Karpas-422 (cell line): ENCODE measurements at regions not wholly inside any gene's neighbourhood (a gene's known extent, or its start where the extent isn't known, plus 50 kb on each side); places are given as distances from the start of the nearest gene placed in this dataset.

Experiments
- DNase-seq: peaks from one replicate; pipeline ENCODE4 v3.0.0-alpha.2; 2015
- H2AFZ ChIP-seq: fragments of 200-600 bp; sonication (generic); 2 replicates; pipeline ENCODE4 v1.6.1; 2014; ENCODE audit warnings: antibody characterized with exemption, low read length, mixed read lengths
- H3K27ac ChIP-seq: fragments of 200-600 bp; sonication (generic); 2 replicates; pipeline ENCODE4 v1.5.1; 2014; ENCODE audit warnings: mild to moderate bottlenecking, low read length, moderate library complexity
- H3K27me3 ChIP-seq: fragments of 200-600 bp; sonication (generic); 2 replicates; pipeline ENCODE4 v1.6.1; 2014; ENCODE audit warnings: low read length, mixed read lengths
- H3K36me3 ChIP-seq: fragments of 200-600 bp; sonication (generic); 2 replicates; pipeline ENCODE4 v1.6.1; 2014; ENCODE audit warnings: low read length, mixed read lengths; ENCODE audit not compliant: insufficient read depth
- H3K4me1 ChIP-seq: fragments of 200-600 bp; sonication (generic); 2 replicates; pipeline ENCODE4 v1.6.1; 2014; ENCODE audit warnings: mild to moderate bottlenecking, low read length, mixed read lengths
- H3K4me2 ChIP-seq: fragments of 200-600 bp; sonication (generic); 2 replicates; pipeline ENCODE4 v1.6.1; 2014; ENCODE audit warnings: low read length, low read depth, mild to moderate bottlenecking; ENCODE audit not compliant: poor library complexity, severe bottlenecking
- H3K4me3 ChIP-seq: fragments of 200-600 bp; sonication (generic); 2 replicates; pipeline ENCODE4 v1.5.1; 2014; ENCODE audit warnings: mild to moderate bottlenecking, antibody characterized with exemption, low read length, mixed read lengths
- H3K79me2 ChIP-seq: fragments of 200-600 bp; sonication (generic); 2 replicates; pipeline ENCODE4 v1.6.1; 2014; ENCODE audit warnings: mild to moderate bottlenecking, low read length, mixed read lengths
- H3K9ac ChIP-seq: fragments of 200-600 bp; sonication (generic); 2 replicates; pipeline ENCODE4 v1.6.0; 2014; ENCODE audit warnings: low read length
- H3K9me2 ChIP-seq: fragments of 200-600 bp; sonication (generic), shearing (Covaris generic); replicated peaks from 2 replicates; pipeline ENCODE4 v1.6.0; 2014; ENCODE audit warnings: mild to moderate bottlenecking, low read length, moderate library complexity; ENCODE audit not compliant: insufficient read depth
- H3K9me3 ChIP-seq: fragments of 300-700, 200-600 bp; sonication (generic); 2 replicates; pipeline ENCODE4 v1.6.1; 2014; ENCODE audit warnings: low read length, mixed read lengths
- H4K20me1 ChIP-seq: fragments of 200-600 bp; sonication (generic); 2 replicates; pipeline ENCODE4 v1.6.1; 2014; ENCODE audit warnings: mild to moderate bottlenecking, antibody characterized with exemption, low read length, low read depth; ENCODE audit not compliant: insufficient read depth

DNA sequence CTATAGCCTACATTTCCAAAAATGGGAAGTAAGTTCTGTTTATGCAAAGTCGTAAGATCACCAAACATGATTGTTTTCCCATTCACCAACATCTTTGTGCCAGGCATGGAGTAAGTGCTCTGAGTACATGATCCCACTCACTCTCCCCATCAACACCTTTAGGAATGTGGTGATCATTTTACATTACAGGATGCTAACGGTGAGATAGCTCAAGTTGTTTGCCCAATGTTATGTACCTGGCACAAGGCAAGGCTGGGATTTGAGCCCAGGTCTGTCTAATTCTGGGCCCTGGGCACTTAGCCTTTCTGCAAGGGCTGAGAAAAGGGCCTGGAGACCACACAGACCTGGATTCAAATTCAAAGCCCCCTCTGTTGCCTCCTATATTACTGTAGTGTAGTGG is 581.7 kb upstream of the CFAP20DC start:
- no peak overlapping the region for H3K9ac ChIP-seq
- H3K36me3 ChIP-seq = no peaks in the 10 kb centered on the region
- peaks cover 8% of the 10 kb centered on the region; the same call in 1 of the 2 replicates for H3K9me3 ChIP-seq
- no peak overlapping the region for H3K27ac ChIP-seq
- H3K9me2 ChIP-seq = no peaks in the 10 kb centered on the region
- H3K27me3 ChIP-seq = no peaks in the 10 kb centered on the region
- H3K4me2 ChIP-seq = no peak overlapping the region
- no peaks in the 10 kb centered on the region for H3K79me2 ChIP-seq
- no peak for DNase-seq
- H3K4me1 ChIP-seq = no peaks in the 10 kb centered on the region
- H3K4me3 ChIP-seq = no peak overlapping the region
- no peak overlapping the region for H2AFZ ChIP-seq
- no peaks in the 10 kb centered on the region for H4K20me1 ChIP-seq

DNA sequence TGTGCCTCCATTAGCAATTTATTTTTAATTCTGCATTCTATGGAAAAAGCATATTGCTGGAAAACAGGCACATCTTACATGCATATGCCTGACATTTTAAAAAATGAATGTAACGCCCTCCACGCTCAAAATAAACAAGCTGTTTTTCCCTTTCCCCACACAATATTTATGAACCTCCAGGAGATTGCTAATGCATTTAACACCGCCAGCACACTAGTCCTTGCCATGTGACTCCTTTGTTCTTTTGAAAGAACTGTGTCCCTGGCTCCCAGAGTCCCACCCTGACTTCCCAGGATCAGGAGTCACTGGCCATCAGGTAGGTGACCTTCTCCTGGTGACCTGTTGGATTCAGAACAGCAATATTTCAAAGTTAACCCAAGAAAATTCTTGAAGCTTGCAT is 571.2 kb upstream of the CFAP20DC start:
- H3K79me2 ChIP-seq = no peaks in the 10 kb centered on the region
- no peak overlapping the region for H3K4me2 ChIP-seq
- no peak overlapping the region for H3K27ac ChIP-seq
- H3K9me3 ChIP-seq = no peaks in the 10 kb centered on the region; the same call in 1 of the 2 replicates
- H3K9ac ChIP-seq = no peak overlapping the region
- DNase-seq = no peak
- no peaks in the 10 kb centered on the region for H3K36me3 ChIP-seq
- no peak overlapping the region for H3K4me3 ChIP-seq
- H4K20me1 ChIP-seq = no peaks in the 10 kb centered on the region
- no peaks in the 10 kb centered on the region for H3K27me3 ChIP-seq
- H3K9me2 ChIP-seq = no peaks in the 10 kb centered on the region
- no peak overlapping the region for H2AFZ ChIP-seq
- no peaks in the 10 kb centered on the region for H3K4me1 ChIP-seq

DNA sequence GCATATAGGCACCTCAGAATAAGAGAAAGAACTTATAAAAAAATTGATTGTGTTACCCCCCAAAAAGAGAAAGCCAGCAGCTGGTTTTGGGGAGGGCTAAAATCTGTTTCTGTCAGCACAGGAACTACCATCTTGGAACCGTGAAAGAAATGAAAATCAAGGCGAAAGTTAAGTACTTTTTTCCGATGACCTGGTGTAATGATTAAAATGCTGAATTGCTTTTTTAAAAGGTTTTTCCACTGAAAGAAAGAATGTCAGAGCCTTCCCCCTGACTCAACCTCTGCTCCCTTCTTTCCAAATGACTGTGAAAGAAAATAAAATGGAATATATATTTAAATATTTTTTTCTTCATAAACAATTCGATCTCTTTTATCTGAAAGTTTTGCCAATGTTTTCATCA is 570.5 kb upstream of the CFAP20DC start:
- Histone ChIP-seq H2AFZ (no peak overlapping the region), H3K4me1 (no peaks in the 10 kb centered on the region), H3K27me3 (no peaks in the 10 kb centered on the region), H3K27ac (no peak overlapping the region), H3K9me2 (no peaks in the 10 kb centered on the region), H3K9ac (no peak overlapping the region), H3K79me2 (no peaks in the 10 kb centered on the region), H4K20me1 (no peaks in the 10 kb centered on the region), H3K9me3 (no peaks in the 10 kb centered on the region; the same call in 1 of the 2 replicates), H3K4me2 (no peak overlapping the region), H3K36me3 (no peaks in the 10 kb centered on the region), H3K4me3 (no peak overlapping the region)
- DNase-seq = no peak

DNA sequence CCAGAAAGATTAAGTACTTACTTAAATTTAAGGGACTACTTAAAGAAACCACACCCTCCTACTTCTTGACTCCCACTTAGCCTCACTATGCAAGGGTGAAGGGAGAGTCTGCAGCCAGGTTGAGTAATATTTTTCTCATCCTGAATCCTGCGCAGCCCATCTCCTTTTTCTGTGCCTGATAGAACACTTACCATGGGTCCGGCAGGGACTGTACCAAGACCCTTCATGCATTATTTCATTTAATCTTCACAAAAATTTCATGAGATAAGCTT is 562.6 kb upstream of the CFAP20DC start:
- no peaks in the 10 kb centered on the region for H3K4me1 ChIP-seq
- H3K4me2 ChIP-seq = no peak overlapping the region
- no peaks in the 10 kb centered on the region for H3K27me3 ChIP-seq
- no peaks in the 10 kb centered on the region for H3K9me3 ChIP-seq
- no peak for DNase-seq
- H3K79me2 ChIP-seq = no peaks in the 10 kb centered on the region
- H3K9me2 ChIP-seq = no peaks in the 10 kb centered on the region
- no peak overlapping the region for H3K27ac ChIP-seq
- H3K9ac ChIP-seq = no peak overlapping the region
- no peak overlapping the region for H2AFZ ChIP-seq
- H3K4me3 ChIP-seq = no peak overlapping the region
- H3K36me3 ChIP-seq = no peaks in the 10 kb centered on the region
- H4K20me1 ChIP-seq = no peaks in the 10 kb centered on the region

DNA sequence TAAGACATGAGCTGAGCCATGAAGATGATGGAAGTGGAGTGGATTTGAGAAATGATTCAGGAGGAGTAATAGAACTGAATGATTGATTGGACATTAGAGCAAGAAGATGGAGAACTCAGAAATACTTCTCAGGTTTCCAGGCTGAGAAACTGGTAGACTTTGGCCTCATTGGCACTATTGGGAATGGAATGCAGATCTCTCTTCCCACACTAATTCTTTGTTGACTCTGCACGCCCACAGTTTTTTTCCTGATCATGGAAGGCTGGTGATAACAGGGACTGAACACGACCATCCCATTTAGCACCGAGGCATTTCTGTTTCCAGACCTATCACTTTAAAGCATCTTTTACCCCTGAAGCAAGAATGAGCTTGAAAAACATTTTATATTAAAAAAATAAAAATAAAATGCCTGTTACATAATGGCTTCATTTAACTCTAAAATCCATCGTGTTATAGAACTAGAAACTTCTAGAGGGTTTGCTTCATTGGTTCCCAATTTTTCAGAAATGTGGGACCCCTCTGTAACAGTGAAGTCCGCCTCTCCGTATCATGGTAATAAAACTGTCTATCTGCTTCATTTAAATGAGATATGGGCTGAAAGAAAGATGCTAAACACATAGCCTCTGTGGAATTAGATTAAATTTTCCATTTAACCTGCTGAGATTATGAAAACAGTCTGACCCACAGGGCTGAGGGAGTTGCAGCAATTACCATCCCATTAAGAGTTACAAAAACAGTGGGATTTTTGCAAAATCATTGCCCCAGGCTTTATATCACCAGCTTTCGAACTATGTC is 562.0 kb upstream of the CFAP20DC start:
- Histone ChIP-seq H3K27ac (no peak overlapping the region), H2AFZ (no peak overlapping the region), H3K4me2 (no peak overlapping the region), H4K20me1 (no peaks in the 10 kb centered on the region), H3K9me2 (no peaks in the 10 kb centered on the region), H3K9ac (no peak overlapping the region), H3K79me2 (no peaks in the 10 kb centered on the region), H3K36me3 (no peaks in the 10 kb centered on the region), H3K4me1 (no peaks in the 10 kb centered on the region), H3K27me3 (no peaks in the 10 kb centered on the region), H3K9me3 (no peaks in the 10 kb centered on the region), H3K4me3 (no peak overlapping the region)
- no peak for DNase-seq

DNA sequence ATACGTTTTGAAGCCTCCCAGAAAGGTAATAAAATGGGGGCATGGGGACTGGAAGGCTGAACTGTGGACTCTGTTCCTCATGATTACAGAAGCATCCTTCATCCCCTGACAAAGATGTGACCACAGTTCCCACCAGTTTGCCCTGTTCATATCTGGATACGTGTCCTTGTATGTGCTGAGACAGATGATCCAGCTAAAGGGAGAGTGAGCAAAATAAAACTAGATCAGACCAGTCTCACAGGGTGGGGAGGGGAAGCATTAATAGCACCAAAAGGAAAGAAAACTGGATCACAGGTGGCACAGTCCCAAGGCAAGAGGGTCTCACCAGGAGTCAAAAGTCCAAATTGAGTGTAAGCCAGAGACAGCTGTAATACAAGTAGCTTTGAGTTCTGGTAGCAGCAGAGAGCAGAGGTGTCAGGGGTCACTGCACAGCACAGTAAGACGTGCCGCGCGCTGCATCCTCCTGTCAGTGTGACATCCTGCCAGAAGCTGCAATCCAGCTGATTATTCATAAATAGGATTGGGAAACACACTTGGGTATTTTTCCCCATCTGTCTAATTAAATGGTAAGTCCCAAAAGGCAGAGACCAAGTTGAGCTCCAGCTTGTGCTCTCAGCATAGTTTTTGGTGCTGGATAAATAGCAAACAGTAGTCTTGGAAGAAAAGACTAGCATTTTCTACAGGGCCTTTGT is 560.0 kb upstream of the CFAP20DC start:
- Histone ChIP-seq H3K4me2 (no peak overlapping the region), H3K27ac (no peak overlapping the region), H3K9me2 (no peaks in the 10 kb centered on the region), H4K20me1 (no peaks in the 10 kb centered on the region), H2AFZ (no peak overlapping the region), H3K9me3 (no peaks in the 10 kb centered on the region), H3K9ac (no peak overlapping the region), H3K4me1 (no peaks in the 10 kb centered on the region), H3K36me3 (no peaks in the 10 kb centered on the region), H3K27me3 (no peaks in the 10 kb centered on the region), H3K4me3 (no peak overlapping the region), H3K79me2 (no peaks in the 10 kb centered on the region)
- no peak for DNase-seq

DNA sequence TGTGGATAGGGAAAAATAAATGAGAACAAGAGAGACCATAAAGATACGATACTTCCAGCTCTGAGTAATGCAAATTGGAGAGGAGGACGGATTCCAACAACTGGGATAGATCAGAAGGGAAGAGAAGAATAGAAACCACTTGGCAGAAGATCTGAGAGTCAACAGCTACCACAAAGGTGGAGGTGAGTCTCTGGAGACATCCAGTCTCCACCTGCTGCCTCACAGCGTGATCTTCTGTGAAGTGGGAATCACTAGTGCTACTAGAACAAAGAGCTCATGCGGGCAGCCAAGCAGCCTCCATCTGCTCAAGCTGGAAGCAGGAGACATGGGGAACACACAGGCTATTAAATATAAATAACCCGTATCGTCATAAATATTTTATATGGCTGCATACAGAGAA is 558.5 kb upstream of the CFAP20DC start:
- H3K9me3 ChIP-seq = no peaks in the 10 kb centered on the region
- H3K9me2 ChIP-seq = no peaks in the 10 kb centered on the region
- H2AFZ ChIP-seq = no peak overlapping the region
- H4K20me1 ChIP-seq = no peaks in the 10 kb centered on the region
- no peak for DNase-seq
- no peak overlapping the region for H3K27ac ChIP-seq
- H3K4me2 ChIP-seq = no peak overlapping the region
- no peaks in the 10 kb centered on the region for H3K79me2 ChIP-seq
- no peaks in the 10 kb centered on the region for H3K4me1 ChIP-seq
- H3K9ac ChIP-seq = no peak overlapping the region
- H3K27me3 ChIP-seq = no peaks in the 10 kb centered on the region
- no peak overlapping the region for H3K4me3 ChIP-seq
- no peaks in the 10 kb centered on the region for H3K36me3 ChIP-seq

DNA sequence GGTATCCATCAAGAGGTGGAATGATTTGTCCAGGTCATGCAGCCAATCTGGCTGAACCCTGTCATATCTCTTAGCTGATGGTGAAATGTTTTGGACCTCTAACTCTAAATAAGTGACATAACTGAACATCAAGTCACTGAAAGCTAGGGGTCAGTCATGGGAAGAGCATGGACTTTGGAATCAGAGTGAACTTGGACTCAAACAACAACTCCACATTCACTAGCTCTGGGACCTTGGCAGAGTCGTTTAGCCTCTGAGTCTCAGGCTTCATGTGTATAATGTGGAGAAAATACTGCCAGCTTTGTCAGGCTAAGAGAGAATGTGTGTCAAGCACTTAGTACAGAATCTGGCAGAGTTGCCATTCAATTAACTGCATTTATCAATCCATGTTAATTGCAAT is 557.8 kb upstream of the CFAP20DC start:
- H3K36me3 ChIP-seq = no peaks in the 10 kb centered on the region
- no peaks in the 10 kb centered on the region for H3K9me2 ChIP-seq

More for the DNA sequence above, 557.8 kb upstream of the CFAP20DC start:
- Histone ChIP-seq H2AFZ (no peak overlapping the region), H3K27ac (no peak overlapping the region), H4K20me1 (no peaks in the 10 kb centered on the region), H3K27me3 (no peaks in the 10 kb centered on the region), H3K79me2 (no peaks in the 10 kb centered on the region), H3K9ac (no peak overlapping the region), H3K4me2 (no peak overlapping the region), H3K9me3 (no peaks in the 10 kb centered on the region), H3K4me1 (no peaks in the 10 kb centered on the region), H3K4me3 (no peak overlapping the region)
- no peak for DNase-seq
